ENCODE measurements at regions not wholly inside any gene's neighbourhood (a gene's known extent, or its start where the extent isn't known, plus 50 kb on each side); places are given as distances from the start of the nearest gene placed in this dataset.

DNA sequence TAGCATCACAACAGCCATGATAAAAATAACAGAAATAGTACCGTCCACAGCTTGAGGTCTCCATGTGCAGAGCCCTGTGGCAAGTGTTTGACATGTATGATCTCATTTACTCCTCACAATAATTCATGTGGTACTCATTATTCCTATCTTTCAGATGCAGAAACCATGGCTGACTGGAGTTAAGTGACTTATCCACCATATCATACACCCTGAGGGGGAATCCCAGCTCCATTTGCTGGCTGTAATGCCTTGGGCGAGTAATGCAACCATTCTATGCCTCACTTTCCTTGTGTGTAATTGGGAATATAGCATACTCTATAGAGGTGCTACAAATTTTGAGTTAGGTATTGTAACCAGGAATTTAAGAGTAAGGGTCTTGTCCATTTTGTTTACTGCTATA is 347.0 kb upstream of the CLINT1 start:
- TF ChIP-seq, protein P1, sequence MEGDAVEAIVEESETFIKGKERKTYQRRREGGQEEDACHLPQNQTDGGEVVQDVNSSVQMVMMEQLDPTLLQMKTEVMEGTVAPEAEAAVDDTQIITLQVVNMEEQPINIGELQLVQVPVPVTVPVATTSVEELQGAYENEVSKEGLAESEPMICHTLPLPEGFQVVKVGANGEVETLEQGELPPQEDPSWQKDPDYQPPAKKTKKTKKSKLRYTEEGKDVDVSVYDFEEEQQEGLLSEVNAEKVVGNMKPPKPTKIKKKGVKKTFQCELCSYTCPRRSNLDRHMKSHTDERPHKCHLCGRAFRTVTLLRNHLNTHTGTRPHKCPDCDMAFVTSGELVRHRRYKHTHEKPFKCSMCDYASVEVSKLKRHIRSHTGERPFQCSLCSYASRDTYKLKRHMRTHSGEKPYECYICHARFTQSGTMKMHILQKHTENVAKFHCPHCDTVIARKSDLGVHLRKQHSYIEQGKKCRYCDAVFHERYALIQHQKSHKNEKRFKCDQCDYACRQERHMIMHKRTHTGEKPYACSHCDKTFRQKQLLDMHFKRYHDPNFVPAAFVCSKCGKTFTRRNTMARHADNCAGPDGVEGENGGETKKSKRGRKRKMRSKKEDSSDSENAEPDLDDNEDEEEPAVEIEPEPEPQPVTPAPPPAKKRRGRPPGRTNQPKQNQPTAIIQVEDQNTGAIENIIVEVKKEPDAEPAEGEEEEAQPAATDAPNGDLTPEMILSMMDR (conservative IDR thresholded peaks at IDR 0.05 in 1 of 2, IDR thresholded peaks at IDR 0.05 in 1 of 2; ENCODE audit: low read depth in 1 of 2, low read length in 2 of 2), result no peak
- TF ChIP-seq EZH2 (IDR thresholded peaks at IDR 0.05; ENCODE audit: low read length, missing control alignments), result no peak
